NCI-H1436 (cell line): ENCODE measurements at regions not wholly inside any gene's neighbourhood (a gene's known extent, or its start where the extent isn't known, plus 50 kb on each side); places are given as distances from the start of the nearest gene placed in this dataset.
"Not testable (repeated sequence)": the region's sequence is repeated elsewhere in the genome, so short reads cannot be mapped to it uniquely, and the experiment has no call there.

Source experiments
- DNase-seq: peaks from one replicate; lab custom pipeline; 2025; lab: John Stamatoyannopoulos, UW

- no peak for DNase-seq
Measured at GRCh38 chr13:81048026-81048461, 707.1 kb upstream of the SPRY2 start.

GRCh38 chr13:81041761-81042160 is 700.8 kb upstream of the SPRY2 start:
- DNase-seq: no peak

- no peak for DNase-seq
Measured at GRCh38 chr13:81031996-81032395, 691.1 kb upstream of the SPRY2 start.

- DNase-seq: no peak
Measured at GRCh38 chr13:81025091-81025490, 684.2 kb upstream of the SPRY2 start.

GRCh38 chr13:81021284-81021840 is 680.4 kb upstream of the SPRY2 start:
- DNase-seq: no peak

GRCh38 chr13:81020010-81020409 is 679.1 kb upstream of the SPRY2 start:
- no peak for DNase-seq

- DNase-seq: no peak
Measured at GRCh38 chr13:81018936-81019335, 678.0 kb upstream of the SPRY2 start.

- DNase-seq: peak; percentile 65
Measured at GRCh38 chr13:81017513-81018152, 676.7 kb upstream of the SPRY2 start.

- DNase-seq: no peak
Measured at GRCh38 chr13:81012031-81012430, 671.1 kb upstream of the SPRY2 start.

GRCh38 chr13:81001828-81002385 is 661.0 kb upstream of the SPRY2 start:
- no peak for DNase-seq

- DNase-seq: not testable (repeated sequence)
Measured at GRCh38 chr13:80998603-80999002, 657.7 kb upstream of the SPRY2 start.

- no peak for DNase-seq
Measured at GRCh38 chr13:80989747-80990146, 648.8 kb upstream of the SPRY2 start.

- no peak for DNase-seq
Measured at GRCh38 chr13:80989241-80989640, 648.3 kb upstream of the SPRY2 start.

- no peak for DNase-seq
Measured at GRCh38 chr13:80988391-80989151, 647.6 kb upstream of the SPRY2 start.

- peak; percentile 46 for DNase-seq
Measured at GRCh38 chr13:80979035-80979641, 638.2 kb upstream of the SPRY2 start.

GRCh38 chr13:80977168-80977567 is 636.2 kb upstream of the SPRY2 start:
- DNase-seq: no peak

GRCh38 chr13:80975903-80976302 is 635.0 kb upstream of the SPRY2 start:
- no peak for DNase-seq

- no peak for DNase-seq
Measured at GRCh38 chr13:80973721-80974120, 632.8 kb upstream of the SPRY2 start.

- no peak for DNase-seq
Measured at GRCh38 chr13:80972857-80973478, 632.0 kb upstream of the SPRY2 start.

- DNase-seq: no peak
Measured at GRCh38 chr13:80965097-80965496, 624.2 kb upstream of the SPRY2 start.

GRCh38 chr13:80962855-80963254 is 621.9 kb upstream of the SPRY2 start:
- DNase-seq: peak; percentile 18

GRCh38 chr13:80962173-80962572 is 621.2 kb upstream of the SPRY2 start:
- DNase-seq: no peak
